GM12872 (cell line): ENCODE measurements at regions not wholly inside any gene's neighbourhood (a gene's known extent, or its start where the extent isn't known, plus 50 kb on each side); places are given as distances from the start of the nearest gene placed in this dataset.

Experiments
- CTCF ChIP-seq: IDR thresholded peaks from 3 replicates; pipeline ENCODE4 v1.5.1; 2011; ENCODE audit warnings: low read depth, mild to moderate bottlenecking, low read length, moderate library complexity; ENCODE audit not compliant: insufficient read depth

GRCh38 chr21:24255591-24255990 is 1351.7 kb downstream of the MRPL39 start:
- no peak for TF ChIP-seq CTCF

DNA sequence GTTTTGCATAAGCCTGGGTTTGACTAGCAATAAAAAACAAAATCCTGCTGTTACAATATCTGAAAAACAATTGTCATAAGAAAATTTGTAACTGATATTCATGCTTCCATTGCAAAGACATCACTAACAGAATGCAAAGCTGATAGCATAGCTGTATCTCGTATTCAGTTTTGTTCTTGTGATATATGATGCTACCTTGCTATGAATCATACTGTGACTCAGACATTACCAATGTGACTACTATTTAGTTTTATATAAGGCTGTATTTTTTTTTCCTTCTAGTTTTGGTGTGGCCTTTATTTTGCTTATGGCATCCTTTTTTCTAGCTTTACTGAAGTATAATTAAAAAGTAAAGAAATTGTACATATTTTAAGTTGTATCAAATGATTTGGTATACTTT is 1381.8 kb downstream of the MRPL39 start:
- TF ChIP-seq CTCF: no peak

DNA sequence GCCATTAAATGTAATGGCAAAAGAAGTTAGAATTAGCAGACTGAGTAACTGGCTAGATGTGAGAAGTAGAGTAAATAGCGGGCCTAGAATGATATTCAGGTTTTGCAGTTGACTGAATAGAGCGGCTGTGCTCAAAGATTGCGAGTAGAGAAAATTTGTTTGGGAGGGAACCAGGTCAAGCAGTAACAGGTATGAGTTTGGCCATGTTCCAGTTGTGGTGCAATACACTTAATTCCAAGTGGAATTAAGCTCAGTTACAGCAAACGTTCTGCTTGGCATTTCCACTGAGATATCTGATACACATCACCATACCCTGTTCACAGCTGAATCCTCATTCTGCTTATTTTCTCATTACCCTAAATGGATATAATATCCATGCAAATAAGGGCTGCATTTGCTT is 1382.9 kb downstream of the MRPL39 start:
- no peak for TF ChIP-seq CTCF

DNA sequence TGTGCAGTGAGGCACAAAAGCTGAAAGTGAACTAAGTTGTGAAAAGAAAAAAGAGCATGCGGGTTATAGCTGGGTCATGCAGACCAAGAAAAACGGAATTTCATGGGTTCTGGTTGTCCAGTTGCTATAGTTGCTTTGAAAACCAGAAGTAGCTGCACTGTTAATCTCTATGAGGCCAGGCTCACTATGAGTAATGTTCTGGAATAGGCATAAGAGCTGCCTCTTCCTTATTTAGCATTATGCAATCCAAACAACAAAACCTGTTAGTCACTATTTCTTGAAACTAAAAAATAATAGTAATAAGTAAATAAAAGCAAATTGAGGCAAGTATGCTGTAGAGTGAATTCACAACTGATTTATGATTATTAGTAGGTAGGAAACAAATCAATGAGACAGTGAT is 1383.7 kb downstream of the MRPL39 start:
- no peak for TF ChIP-seq CTCF

DNA sequence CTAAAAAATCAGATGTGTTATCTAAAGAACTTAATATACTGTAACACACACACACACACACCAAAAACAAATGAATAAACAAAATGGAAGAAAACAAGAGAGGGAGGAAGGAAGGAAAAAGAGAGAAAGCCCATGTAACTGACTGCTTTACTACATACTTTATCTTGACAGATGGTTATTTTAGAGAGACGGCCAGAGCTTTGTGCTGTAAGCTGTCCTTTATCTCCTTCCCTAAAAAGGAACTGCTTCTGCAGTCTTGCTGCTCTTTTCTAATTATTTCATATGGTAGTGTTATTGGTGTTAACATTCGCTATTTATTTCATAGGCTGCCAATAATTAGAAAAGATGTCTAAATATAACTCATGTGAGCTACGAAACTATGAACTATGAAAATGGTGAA is 1384.6 kb downstream of the MRPL39 start:
- TF ChIP-seq CTCF: no peak

- no peak for TF ChIP-seq CTCF
These were observed 1386.8 kb downstream of the MRPL39 start for GRCh38 chr21:24220446-24220845.

DNA sequence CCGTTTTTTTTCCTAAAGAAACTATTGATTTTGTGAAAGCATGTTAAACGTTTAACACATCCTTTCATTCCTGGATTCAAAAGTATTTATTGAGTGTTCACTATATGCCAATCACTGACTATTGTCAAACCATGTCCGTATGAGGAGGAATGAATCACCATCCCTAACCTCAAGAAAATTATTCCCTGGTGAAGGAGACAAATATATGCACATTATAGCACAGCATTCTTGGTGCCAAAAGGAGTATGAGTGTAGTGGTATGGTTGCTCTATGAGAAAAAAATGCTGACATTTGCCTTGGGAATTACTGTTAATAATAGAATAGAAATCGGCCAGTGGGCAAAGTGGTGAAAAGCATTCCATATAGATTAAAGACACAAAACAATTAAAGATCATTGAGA is 1390.1 kb downstream of the MRPL39 start:
- TF ChIP-seq CTCF: no peak

GRCh38 chr21:24210130-24210529 is 1397.2 kb downstream of the MRPL39 start:
- TF ChIP-seq CTCF: no peak
